Adipose tissue (tissue), 3 donors: ENCODE measurements at regions not wholly inside any gene's neighbourhood (a gene's known extent, or its start where the extent isn't known, plus 50 kb on each side); places are given as distances from the start of the nearest gene placed in this dataset.

ENCODE experiments used
- H3K27ac ChIP-seq: one replicate; pipeline ENCODE4 v1.5.1; 2013; ENCODE audit warnings: low read depth, low read length
- WGBS, 3 donors: extraction: QIAGEN DNeasy Blood & Tissue Kit; methylation state at CpG; one replicate each; pipeline ENCODE4 v1.1.7; 2013; 5-methylcytosine and 5-hydroxymethylcytosine counted together
- donor health status: healthy with polysubstance abuse.
- donor health status: Bipolar disorder and iron deficiency.
- donor health status: healthy.

- 74 to 86% (median 86%) methylated on average over 9 of the region's 9 CpGs for WGBS, 3 donors
- no peak overlapping the region for H3K27ac ChIP-seq
Measured at GRCh38 chr2:161076936-161077335, 83.3 kb upstream of the TANK start.

GRCh38 chr2:161077367-161078210 lies 82.6 kb upstream of the TANK start:
- H3K27ac ChIP-seq = no peak overlapping the region
- WGBS, 3 donors = 28 to 64% (median 30%) methylated on average over 5 of the region's 5 CpGs

- H3K27ac ChIP-seq = no peak overlapping the region
- WGBS, 3 donors = 48 to 88% (median 49%) methylated on average over 2 of the region's 2 CpGs
Measured at GRCh38 chr2:161078211-161078539, 82.1 kb upstream of the TANK start.

GRCh38 chr2:161085149-161085548 lies 75.1 kb upstream of the TANK start:
- no peak overlapping the region for H3K27ac ChIP-seq
- 58 to 61% (median 59%) methylated on average over 2 of the region's 2 CpGs for WGBS, 3 donors

GRCh38 chr2:161088658-161089350 lies 71.4 kb upstream of the TANK start:
- H3K27ac ChIP-seq = no peak overlapping the region
- WGBS, 3 donors = 90 to 91% (median 90%) methylated on average over 4 of the region's 4 CpGs

GRCh38 chr2:161090411-161090810 lies 69.8 kb upstream of the TANK start:
- 35 to 78% (median 48%) methylated on average over 5 of the region's 5 CpGs for WGBS, 3 donors
- no peak overlapping the region for H3K27ac ChIP-seq

- WGBS, 3 donors = 74 to 87% (median 83%) methylated on average over 3 of the region's 3 CpGs
- H3K27ac ChIP-seq = no peak overlapping the region
Measured at GRCh38 chr2:161095314-161095713, 64.9 kb upstream of the TANK start.

GRCh38 chr2:161096336-161096735 lies 63.9 kb upstream of the TANK start:
- H3K27ac ChIP-seq = no peak overlapping the region

GRCh38 chr2:161097157-161097556 lies 63.1 kb upstream of the TANK start:
- no peak overlapping the region for H3K27ac ChIP-seq
- whole genome bisulfite sequencing, 3 donors = 73 to 90% (median 87%) methylated on average over 2 of the region's 2 CpGs

More at GRCh38 chr2:161096336-161096735, 63.9 kb upstream of the TANK start:
- 48 to 61% (median 51%) methylated on average over 2 of the region's 2 CpGs for WGBS, 3 donors

GRCh38 chr2:161100211-161100895 lies 59.9 kb upstream of the TANK start:
- WGBS, 3 donors = 66 to 74% (median 67%) methylated on average over 4 of the region's 4 CpGs
- H3K27ac ChIP-seq = no peak overlapping the region

- no peak overlapping the region for H3K27ac ChIP-seq
- WGBS, 3 donors = 90 to 91% (median 90%) methylated on average over 2 of the region's 2 CpGs
Measured at GRCh38 chr2:161101406-161101805, 58.8 kb upstream of the TANK start.

- no peak overlapping the region for H3K27ac ChIP-seq
Measured at GRCh38 chr2:161102770-161103450, 57.3 kb upstream of the TANK start.

GRCh38 chr2:161103451-161103831 lies 56.8 kb upstream of the TANK start:
- 82 to 84% (median 83%) methylated on average over 4 of the region's 4 CpGs for WGBS, 3 donors

GRCh38 chr2:161104054-161104553 lies 56.1 kb upstream of the TANK start:
- 43 to 64% (median 63%) methylated on average over 5 of the region's 5 CpGs for WGBS, 3 donors
- H3K27ac ChIP-seq = no peak overlapping the region

More at GRCh38 chr2:161103451-161103831, 56.8 kb upstream of the TANK start:
- no peak overlapping the region for H3K27ac ChIP-seq

- H3K27ac ChIP-seq = no peak overlapping the region
- 89 to 100% (median 96%) methylated on average over 1 of the region's 1 CpG for WGBS, 3 donors
Measured at GRCh38 chr2:161107265-161107664, 53.0 kb upstream of the TANK start.
